Right atrium auricular region (tissue), 2 donors: ENCODE measurements at regions not wholly inside any gene's neighbourhood (a gene's known extent, or its start where the extent isn't known, plus 50 kb on each side); places are given as distances from the start of the nearest gene placed in this dataset.

ENCODE experiments used
- DNase-seq: peaks from one replicate; pipeline ENCODE4 v3.0.0-alpha.2; 2019; ENCODE audit warnings: low spot score
- H3K27ac ChIP-seq, 2 donors: fragments of 200-600 bp; sonication (generic); 1 replicate in 1 of 2; 2 replicates in 1 of 2; pipeline ENCODE4 v1.5.1; 2016 to 2019
- H3K27me3 ChIP-seq, 2 donors: fragments of 200-600 bp; sonication (generic); one replicate each; pipeline versions ENCODE4 v1.5.1 to v1.6.0; 2017 to 2019
- H3K36me3 ChIP-seq: fragments of 200-600 bp; sonication (generic); one replicate; pipeline ENCODE4 v1.5.1; 2016
- H3K4me1 ChIP-seq, 2 donors: fragments of 200-600 bp; sonication (generic); one replicate each; pipeline versions ENCODE4 v1.5.1 to v1.6.0; 2017 to 2019
- H3K4me3 ChIP-seq, 2 donors: fragments of 200-600 bp; sonication (generic); 1 replicate in 1 of 2; 2 replicates in 1 of 2; pipeline ENCODE4 v1.5.1; 2017 to 2019; ENCODE audit warnings: mild to moderate bottlenecking in 1 of 2, moderate library complexity in 1 of 2
- H3K9me3 ChIP-seq, 2 donors: fragments of 200-600 bp; sonication (generic); one replicate each; pipeline ENCODE4 v1.5.1; 2019
- TF ChIP-seq, protein P1 (sequence below), 2 donors: fragments of 200-600 bp; sonication (generic); IDR thresholded peaks; one replicate each; pipeline ENCODE4 v1.5.1; 2019; ENCODE audit warnings: antibody characterized with exemption in 2 of 2

DNA sequence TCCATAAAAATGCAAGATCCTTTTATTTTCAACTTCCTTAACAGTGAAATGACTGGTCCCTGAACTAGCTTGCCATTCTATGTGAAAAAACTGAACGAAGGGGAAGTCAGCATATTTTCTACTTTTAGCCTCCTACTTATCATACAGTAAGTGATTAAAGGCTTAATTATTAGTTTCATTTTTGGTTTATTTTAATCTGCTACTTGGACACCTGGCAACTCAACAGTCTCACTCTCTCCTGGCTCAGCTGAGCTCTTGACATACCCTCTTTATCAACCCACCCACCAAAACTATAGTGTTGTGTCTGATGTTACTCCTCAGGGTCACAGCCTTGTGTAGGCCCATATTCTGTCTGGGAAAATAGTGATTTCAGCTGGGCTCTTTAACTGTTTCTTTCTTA lies 86.2 kb upstream of the CPXCR1 start:
- Histone ChIP-seq H3K27me3 (no peaks in the 10 kb centered on the region), H3K27ac (no peak overlapping the region), H3K36me3 (no peaks in the 10 kb centered on the region), H3K4me3 (no peak overlapping the region), H3K4me1 (no peaks in the 10 kb centered on the region), H3K9me3 (peaks cover 0 to 4% of the 10 kb centered on the region in 2 donors)
- no peak for DNase-seq
- TF ChIP-seq, protein P1, sequence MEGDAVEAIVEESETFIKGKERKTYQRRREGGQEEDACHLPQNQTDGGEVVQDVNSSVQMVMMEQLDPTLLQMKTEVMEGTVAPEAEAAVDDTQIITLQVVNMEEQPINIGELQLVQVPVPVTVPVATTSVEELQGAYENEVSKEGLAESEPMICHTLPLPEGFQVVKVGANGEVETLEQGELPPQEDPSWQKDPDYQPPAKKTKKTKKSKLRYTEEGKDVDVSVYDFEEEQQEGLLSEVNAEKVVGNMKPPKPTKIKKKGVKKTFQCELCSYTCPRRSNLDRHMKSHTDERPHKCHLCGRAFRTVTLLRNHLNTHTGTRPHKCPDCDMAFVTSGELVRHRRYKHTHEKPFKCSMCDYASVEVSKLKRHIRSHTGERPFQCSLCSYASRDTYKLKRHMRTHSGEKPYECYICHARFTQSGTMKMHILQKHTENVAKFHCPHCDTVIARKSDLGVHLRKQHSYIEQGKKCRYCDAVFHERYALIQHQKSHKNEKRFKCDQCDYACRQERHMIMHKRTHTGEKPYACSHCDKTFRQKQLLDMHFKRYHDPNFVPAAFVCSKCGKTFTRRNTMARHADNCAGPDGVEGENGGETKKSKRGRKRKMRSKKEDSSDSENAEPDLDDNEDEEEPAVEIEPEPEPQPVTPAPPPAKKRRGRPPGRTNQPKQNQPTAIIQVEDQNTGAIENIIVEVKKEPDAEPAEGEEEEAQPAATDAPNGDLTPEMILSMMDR (IDR thresholded peaks at IDR 0.05) = no peak

DNA sequence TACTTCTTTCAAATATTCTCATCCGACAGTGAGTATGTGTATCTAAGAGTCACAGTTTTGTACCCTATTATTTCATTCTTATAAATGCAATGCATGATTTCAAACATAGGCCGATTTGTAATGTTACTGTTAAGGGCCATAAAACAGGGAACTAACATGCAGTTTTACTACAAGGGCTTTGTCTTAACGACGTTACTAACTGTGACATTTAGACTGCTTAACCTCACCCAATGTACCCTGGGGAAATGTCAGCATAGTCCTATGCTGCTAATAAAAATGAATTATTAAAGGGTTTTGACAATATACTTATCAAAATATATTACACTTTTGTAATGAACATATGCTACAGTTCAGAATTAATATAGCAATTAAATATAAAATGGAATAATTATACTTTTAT lies 74.8 kb upstream of the CPXCR1 start:
- no peak overlapping the region for H3K27ac ChIP-seq
- no peaks in the 10 kb centered on the region for H3K36me3 ChIP-seq
- TF ChIP-seq, protein P1 (IDR thresholded peaks at IDR 0.05) = no peak
- no peaks in the 10 kb centered on the region for H3K9me3 ChIP-seq
- H3K4me3 ChIP-seq = no peak overlapping the region
- H3K27me3 ChIP-seq = no peaks in the 10 kb centered on the region
- H3K4me1 ChIP-seq = no peaks in the 10 kb centered on the region
- no peak for DNase-seq
